HepG2 (cell line): ENCODE measurements at regions not wholly inside any gene's neighbourhood (a gene's known extent, or its start where the extent isn't known, plus 50 kb on each side); places are given as distances from the start of the nearest gene placed in this dataset.

Experiments used
- ATAC-seq: fragments of 200-7000 bp; cut with Tn5 transposase; 3 replicates; pipeline ENCODE4 v1.9.1; 2020; ENCODE audit warnings: mild to moderate bottlenecking, moderate library complexity
- BruUV-seq: library from RNA; stranded (reverse); fragments of 400-500 nt; replicated peaks from 2 replicates; lab custom pipeline; 2021; lab: Mats Ljungman, UMichigan
- CTCF ChIA-PET: fragments of 300-600 bp; formaldehyde crosslinking; extraction: SDS; loops from one replicate; lab custom pipeline; 2021; ENCODE audit warnings: low total read pairs, inconsistent platforms, low intra/inter-chr PET ratio; lab: Yijun Ruan, JAX
- POLR2A ChIA-PET: fragments of 350-600 bp; sonication (Branson Sonifier 250); formaldehyde crosslinking; loops from one replicate; lab custom pipeline; 2020; ENCODE audit warnings: antibody characterized with exemption, inconsistent platforms; lab: Yijun Ruan, JAX
- DNase-seq: peaks from one replicate; pipeline ENCODE4 v3.0.0-alpha.2; 2015; ENCODE audit warnings: low spot score
- FAIRE-seq: peaks from 3 replicates; lab custom pipeline; 2011; peaks lifted over from hg19 to GRCh38; lab: Jason Lieb, UNC
- H2AFZ ChIP-seq: one replicate; pipeline ENCODE4 v1.6.1; 2011; ENCODE audit warnings: low read length, inconsistent platforms
- H3K27ac ChIP-seq: fragments of 300-600 bp; 3 replicates; pipeline ENCODE4 v1.8.0; 2011; ENCODE audit warnings: mixed run types, mild to moderate bottlenecking, mixed read lengths, low read length, inconsistent platforms; ENCODE audit not compliant: insufficient read depth; ENCODE audit errors: extremely low read length
- H3K27me3 ChIP-seq, 2 experiments: fragments of 200-600 bp in 1 of 2; 2 replicates in 1 of 2; 3 replicates in 1 of 2; pipeline versions ENCODE4 v1.6.0 to v1.8.0; 2011; ENCODE audit warnings: low read length in 2 of 2, mild to moderate bottlenecking in 2 of 2, moderate library complexity in 2 of 2, inconsistent platforms in 1 of 2; ENCODE audit not compliant: insufficient read depth in 2 of 2, control insufficient read depth in 1 of 2
- H3K36me3 ChIP-seq, 2 experiments: fragments of 200-600 bp in 1 of 2; replicated peaks in 1 of 2; 2 replicates in 1 of 2; 3 replicates in 1 of 2; pipeline versions ENCODE4 v1.5.1 to v1.8.0; 2011; ENCODE audit warnings: low read length in 2 of 2, inconsistent platforms in 1 of 2; ENCODE audit not compliant: insufficient read depth in 2 of 2, control insufficient read depth in 1 of 2
- H3K4me1 ChIP-seq: 2 replicates; pipeline ENCODE4 v1.5.1; 2012; ENCODE audit warnings: low read length, inconsistent platforms; ENCODE audit not compliant: insufficient read depth
- H3K4me2 ChIP-seq: 2 replicates; pipeline ENCODE4 v1.6.0; 2011; ENCODE audit warnings: low read depth, low read length, inconsistent platforms
- H3K4me3 ChIP-seq, 3 experiments: fragments of 200-600 bp in 1 of 3; sonication (generic), shearing (Covaris generic) in 1 of 3; replicated peaks in 1 of 3; 2 replicates each; pipeline ENCODE4 v1.5.1; 2011 to 2016; ENCODE audit warnings: low read length in 3 of 3, inconsistent platforms in 2 of 3, low read depth in 2 of 3, mild to moderate bottlenecking in 2 of 3, control low read depth in 1 of 3, mixed read lengths in 1 of 3; ENCODE audit not compliant: insufficient read depth in 1 of 3
- H3K79me2 ChIP-seq: one replicate; pipeline ENCODE4 v1.6.1; 2011; ENCODE audit warnings: low read length, inconsistent platforms; ENCODE audit not compliant: insufficient read depth
- H3K9ac ChIP-seq: 2 replicates; pipeline ENCODE4 v1.6.0; 2011; ENCODE audit warnings: mild to moderate bottlenecking, low read depth, low read length, inconsistent platforms; ENCODE audit not compliant: insufficient read depth
- H3K9me3 ChIP-seq: 2 replicates; pipeline ENCODE4 v1.5.1; 2012; ENCODE audit warnings: mild to moderate bottlenecking, low read length
- H4K20me1 ChIP-seq: 2 replicates; pipeline ENCODE4 v1.6.0; 2011; ENCODE audit warnings: inconsistent platforms, mild to moderate bottlenecking, low read length, moderate library complexity; ENCODE audit not compliant: insufficient read depth
- CENPT ChIP-seq: sonication (generic); formaldehyde crosslinking; IDR thresholded peaks from 2 replicates; pipeline ENCODE4 v1.8.0; 2022; ENCODE audit warnings: low read depth, mild to moderate bottlenecking, moderate library complexity, missing genetic modification reagents
- FOXA3 ChIP-seq: IDR thresholded peaks from 2 replicates; pipeline ENCODE4 v1.6.1; 2016; ENCODE audit warnings: missing genetic modification reagents, missing compliant biosample characterization
- HNRNPK ChIP-seq: fragments of 200-400 bp; formaldehyde crosslinking; IDR thresholded peaks from 2 replicates; pipeline ENCODE4 v1.6.1; 2018; ENCODE audit warnings: low read length, low read depth, moderate library complexity, mild to moderate bottlenecking; ENCODE audit not compliant: poor library complexity, severe bottlenecking
- HNRNPUL1 ChIP-seq: fragments of 200-400 bp; formaldehyde crosslinking; IDR thresholded peaks from 2 replicates; pipeline ENCODE4 v1.6.1; 2017; ENCODE audit warnings: low read depth, mild to moderate bottlenecking, low read length, moderate library complexity
- NCOR1 ChIP-seq: fragments of 200-600 bp; sonication (generic); IDR thresholded peaks from 2 replicates; pipeline ENCODE4 v1.7.0; 2017; ENCODE audit warnings: antibody characterized with exemption, low read length, borderline replicate concordance
- PAX8 ChIP-seq: sonication (generic); formaldehyde crosslinking; IDR thresholded peaks from 2 replicates; pipeline ENCODE4 v1.8.0; 2022; ENCODE audit warnings: mild to moderate bottlenecking, missing genetic modification reagents, borderline replicate concordance
- ZEB1 ChIP-seq: IDR thresholded peaks from 2 replicates; pipeline ENCODE4 v1.6.1; 2012; ENCODE audit warnings: mild to moderate bottlenecking, low read depth, inconsistent platforms; ENCODE audit not compliant: insufficient replicate concordance
- ZNF282 ChIP-seq: fragments of 450-650 bp; IDR thresholded peaks from 2 replicates; pipeline ENCODE4 v1.6.1; 2018; ENCODE audit not compliant: partially characterized antibody
- ZNF670 ChIP-seq: sonication (generic); formaldehyde crosslinking; IDR thresholded peaks from 2 replicates; pipeline ENCODE4 v1.8.0; 2022; ENCODE audit warnings: mild to moderate bottlenecking, missing genetic modification reagents, borderline replicate concordance
- ZSCAN29 ChIP-seq: sonication (generic); formaldehyde crosslinking; conservative IDR thresholded peaks from 2 replicates; pipeline ENCODE4 v1.4.0; 2020; ENCODE audit warnings: mild to moderate bottlenecking, missing genetic modification reagents
- WGBS: methylation state at CpG from one replicate; pipeline ENCODE4 v1.1.6; 2017; ENCODE audit warnings: low lambda C conversion rate; 5-methylcytosine and 5-hydroxymethylcytosine counted together
- in situ Hi-C: cut with HindIII; loops from 2 replicates; pipeline ENCODE4 v1.10.0; 2017; ENCODE audit warnings: low pct_unique_long_range_greater_than_20kb; ENCODE audit not compliant: extremely low pct_ligation_motif_present
- intact Hi-C: fragments of 100-400 bp; cut with micrococcal nuclease; formaldehyde crosslinking; loops from one replicate; pipeline ENCODE4 v1.10.0; 2022; ENCODE audit not compliant: unreplicated experiment
- TF ChIP-seq, protein P1 (sequence below): sonication (generic); formaldehyde crosslinking; IDR thresholded peaks from 2 replicates; pipeline ENCODE4 v1.8.0; 2022; ENCODE audit warnings: mild to moderate bottlenecking, missing genetic modification reagents, moderate library complexity
- TF ChIP-seq, protein P2 (sequence below): sonication (generic); formaldehyde crosslinking; IDR thresholded peaks from 2 replicates; pipeline ENCODE4 v1.4.0; 2020; ENCODE audit warnings: missing genetic modification reagents; ENCODE audit errors: not compliant biosample characterization
- TF ChIP-seq, protein P3 (sequence below): sonication (generic); formaldehyde crosslinking; IDR thresholded peaks from 2 replicates; pipeline ENCODE4 v1.8.0; 2022; ENCODE audit warnings: missing genetic modification reagents, low read depth, mild to moderate bottlenecking, borderline replicate concordance
- TF ChIP-seq, protein P4 (sequence below): sonication (generic); formaldehyde crosslinking; IDR thresholded peaks from 2 replicates; pipeline ENCODE4 v1.4.0; 2020; ENCODE audit warnings: mild to moderate bottlenecking, missing genetic modification reagents

DNA sequence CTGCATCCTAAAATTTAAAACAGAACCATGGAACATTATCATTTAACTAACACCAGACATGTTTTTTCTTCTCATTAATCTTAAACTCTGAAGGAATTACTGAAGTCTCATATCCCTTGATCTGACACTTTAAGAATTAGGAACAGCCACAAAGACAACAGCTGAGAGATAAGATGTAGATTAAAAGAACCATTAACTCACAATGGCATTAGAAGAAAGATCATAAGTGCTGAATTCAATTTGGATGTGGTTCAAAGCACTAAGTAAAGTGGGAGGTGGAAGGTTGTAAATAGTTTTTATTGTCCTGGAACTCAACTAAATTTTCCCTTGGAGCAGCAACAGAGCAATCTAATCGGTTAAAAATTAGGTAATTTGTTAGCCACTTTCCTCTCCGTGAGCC lies 199.0 kb upstream of the ATP2B1 start:
- CTCF ChIA-PET: no interaction called here
- no peak for FAIRE-seq
- DNase-seq: no peak
- POLR2A ChIA-PET: no interaction called here
- Histone ChIP-seq H3K9me3 (no peaks in the 10 kb centered on the region), H3K9ac (no peak overlapping the region), H3K27me3 (no peaks in the 10 kb centered on the region), H3K4me3 (no peak overlapping the region), H2AFZ (no peak overlapping the region), H3K36me3 (no peaks in the 10 kb centered on the region), H3K4me1 (no peaks in the 10 kb centered on the region), H3K27ac (no peak overlapping the region), H3K4me2 (no peak overlapping the region), H3K79me2 (no peaks in the 10 kb centered on the region), H4K20me1 (no peaks in the 10 kb centered on the region)
- no TSS peak for BruUV-seq
- no peak for TF ChIP-seq ZNF282
- no peak for TF ChIP-seq HNRNPUL1
- TF ChIP-seq, protein P1, sequence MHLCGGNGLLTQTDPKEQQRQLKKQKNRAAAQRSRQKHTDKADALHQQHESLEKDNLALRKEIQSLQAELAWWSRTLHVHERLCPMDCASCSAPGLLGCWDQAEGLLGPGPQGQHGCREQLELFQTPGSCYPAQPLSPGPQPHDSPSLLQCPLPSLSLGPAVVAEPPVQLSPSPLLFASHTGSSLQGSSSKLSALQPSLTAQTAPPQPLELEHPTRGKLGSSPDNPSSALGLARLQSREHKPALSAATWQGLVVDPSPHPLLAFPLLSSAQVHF (CRISPR knock-in tag): no peak
- TF ChIP-seq HNRNPK: no peak
- no peak for TF ChIP-seq FOXA3 (CRISPR knock-in tag)
- TF ChIP-seq, protein P2, sequence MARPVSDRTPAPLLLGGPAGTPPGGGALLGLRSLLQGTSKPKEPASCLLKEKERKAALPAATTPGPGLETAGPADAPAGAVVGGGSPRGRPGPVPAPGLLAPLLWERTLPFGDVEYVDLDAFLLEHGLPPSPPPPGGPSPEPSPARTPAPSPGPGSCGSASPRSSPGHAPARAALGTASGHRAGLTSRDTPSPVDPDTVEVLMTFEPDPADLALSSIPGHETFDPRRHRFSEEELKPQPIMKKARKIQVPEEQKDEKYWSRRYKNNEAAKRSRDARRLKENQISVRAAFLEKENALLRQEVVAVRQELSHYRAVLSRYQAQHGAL (CRISPR knock-in tag): no peak
- no peak for TF ChIP-seq CENPT
- TF ChIP-seq NCOR1: no peak
- TF ChIP-seq ZNF670 (CRISPR knock-in tag): no peak
- TF ChIP-seq, protein P3, sequence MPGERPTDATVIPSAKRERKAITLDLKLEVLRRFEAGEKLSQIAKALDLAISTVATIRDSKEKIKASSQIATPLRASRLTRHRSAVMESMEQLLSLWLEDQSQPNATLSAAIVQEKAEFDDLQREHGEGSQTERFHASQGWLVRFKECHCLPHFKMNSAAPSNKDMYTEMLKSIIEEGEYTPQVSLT: no peak
- TF ChIP-seq ZSCAN29: no peak
- TF ChIP-seq PAX8 (CRISPR knock-in tag): no peak
- TF ChIP-seq ZEB1: no peak
- TF ChIP-seq, protein P4, sequence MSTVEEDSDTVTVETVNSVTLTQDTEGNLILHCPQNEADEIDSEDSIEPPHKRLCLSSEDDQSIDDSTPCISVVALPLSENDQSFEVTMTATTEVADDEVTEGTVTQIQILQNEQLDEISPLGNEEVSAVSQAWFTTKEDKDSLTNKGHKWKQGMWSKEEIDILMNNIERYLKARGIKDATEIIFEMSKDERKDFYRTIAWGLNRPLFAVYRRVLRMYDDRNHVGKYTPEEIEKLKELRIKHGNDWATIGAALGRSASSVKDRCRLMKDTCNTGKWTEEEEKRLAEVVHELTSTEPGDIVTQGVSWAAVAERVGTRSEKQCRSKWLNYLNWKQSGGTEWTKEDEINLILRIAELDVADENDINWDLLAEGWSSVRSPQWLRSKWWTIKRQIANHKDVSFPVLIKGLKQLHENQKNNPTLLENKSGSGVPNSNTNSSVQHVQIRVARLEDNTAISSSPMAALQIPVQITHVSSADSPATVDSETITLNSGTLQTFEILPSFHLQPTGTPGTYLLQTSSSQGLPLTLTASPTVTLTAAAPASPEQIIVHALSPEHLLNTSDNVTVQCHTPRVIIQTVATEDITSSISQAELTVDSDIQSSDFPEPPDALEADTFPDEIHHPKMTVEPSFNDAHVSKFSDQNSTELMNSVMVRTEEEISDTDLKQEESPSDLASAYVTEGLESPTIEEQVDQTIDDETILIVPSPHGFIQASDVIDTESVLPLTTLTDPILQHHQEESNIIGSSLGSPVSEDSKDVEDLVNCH (CRISPR knock-in tag): no peak
- intact Hi-C loops: no loop called here
- in situ Hi-C loops: no loop called here
- no peak for ATAC-seq
- 45% methylated on average over 2 of the region's 2 CpGs for WGBS
